Muscle layer of duodenum (tissue), 2 donors: ENCODE measurements at regions not wholly inside any gene's neighbourhood (a gene's known extent, or its start where the extent isn't known, plus 50 kb on each side); places are given as distances from the start of the nearest gene placed in this dataset.

Experiments used
- H3K27ac ChIP-seq: one replicate; pipeline ENCODE4 v1.7.0; 2013; ENCODE audit warnings: mild to moderate bottlenecking, low read length
- H3K27me3 ChIP-seq: one replicate; pipeline ENCODE4 v1.7.0; 2013; ENCODE audit warnings: low read depth, mild to moderate bottlenecking, control low read depth, low read length
- H3K36me3 ChIP-seq, 2 donors: one replicate each; pipeline ENCODE4 v1.7.0; 2013; ENCODE audit warnings: low read length in 2 of 2, control low read depth in 1 of 2, mild to moderate bottlenecking in 1 of 2; ENCODE audit not compliant: insufficient read depth in 2 of 2, control insufficient read depth in 1 of 2
- H3K4me1 ChIP-seq, 2 donors: one replicate each; pipeline ENCODE4 v1.7.0; 2013; ENCODE audit warnings: low read length in 2 of 2, mild to moderate bottlenecking in 2 of 2, control low read depth in 1 of 2, moderate library complexity in 1 of 2; ENCODE audit not compliant: insufficient read depth in 2 of 2, control insufficient read depth in 1 of 2
- H3K4me3 ChIP-seq, 2 donors: one replicate each; pipeline ENCODE4 v1.7.0; 2013; ENCODE audit warnings: low read length in 2 of 2, low read depth in 1 of 2, mild to moderate bottlenecking in 1 of 2
- H3K9me3 ChIP-seq, 2 donors: one replicate each; pipeline ENCODE4 v1.7.0; 2013; ENCODE audit warnings: low read length in 2 of 2, control low read depth in 1 of 2, mild to moderate bottlenecking in 1 of 2; ENCODE audit not compliant: control insufficient read depth in 1 of 2
- donor health status: healthy.

- no peaks in the 10 kb centered on the region for H3K9me3 ChIP-seq
- H3K4me1 ChIP-seq, result no peaks in the 10 kb centered on the region
- H3K36me3 ChIP-seq, result no peaks in the 10 kb centered on the region
- no peak overlapping the region for H3K4me3 ChIP-seq
- H3K27ac ChIP-seq, result no peak overlapping the region
- no peaks in the 10 kb centered on the region for H3K27me3 ChIP-seq
Observed at GRCh38 chr4:134019657-134020056, 181.9 kb downstream of the PABPC4L start.

DNA sequence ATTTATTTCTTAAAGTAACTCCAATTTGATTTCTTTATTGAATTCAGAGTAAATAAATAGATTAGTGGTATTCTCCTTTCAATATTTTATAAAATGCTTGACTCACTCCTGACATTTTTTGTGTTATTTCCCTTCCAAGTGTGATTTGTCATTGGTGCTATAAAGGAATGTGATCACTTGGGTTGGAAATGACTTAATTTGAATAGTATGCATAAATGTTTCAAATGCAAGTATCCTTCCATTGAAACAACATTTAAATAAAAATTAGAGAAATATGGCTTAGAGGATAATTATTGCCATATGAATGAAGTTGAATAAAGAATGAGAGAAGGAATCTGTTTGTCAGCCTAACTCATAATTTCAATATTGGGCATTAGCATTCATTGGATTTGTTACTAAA is 182.7 kb downstream of the PABPC4L start:
- H3K36me3 ChIP-seq, result no peaks in the 10 kb centered on the region
- H3K4me3 ChIP-seq, result no peak overlapping the region
- no peak overlapping the region for H3K27ac ChIP-seq
- H3K27me3 ChIP-seq, result no peaks in the 10 kb centered on the region
- H3K9me3 ChIP-seq, result no peaks in the 10 kb centered on the region
- no peaks in the 10 kb centered on the region for H3K4me1 ChIP-seq

GRCh38 chr4:134001057-134001456 is 200.5 kb downstream of the PABPC4L start:
- no peak overlapping the region for H3K4me3 ChIP-seq
- H3K36me3 ChIP-seq, result no peaks in the 10 kb centered on the region
- H3K4me1 ChIP-seq, result no peaks in the 10 kb centered on the region
- H3K9me3 ChIP-seq, result no peaks in the 10 kb centered on the region
- no peak overlapping the region for H3K27ac ChIP-seq
- no peaks in the 10 kb centered on the region for H3K27me3 ChIP-seq

GRCh38 chr4:133997436-133997835 is 204.2 kb downstream of the PABPC4L start:
- Histone ChIP-seq H3K36me3 (no peaks in the 10 kb centered on the region), H3K27me3 (no peaks in the 10 kb centered on the region), H3K9me3 (no peaks in the 10 kb centered on the region), H3K4me1 (no peaks in the 10 kb centered on the region), H3K27ac (no peak overlapping the region), H3K4me3 (no peak overlapping the region)

GRCh38 chr4:133996431-133997121 is 205.0 kb downstream of the PABPC4L start:
- Histone ChIP-seq H3K4me3 (no peak overlapping the region), H3K27ac (no peak overlapping the region), H3K27me3 (no peaks in the 10 kb centered on the region), H3K36me3 (no peaks in the 10 kb centered on the region), H3K9me3 (no peaks in the 10 kb centered on the region), H3K4me1 (no peaks in the 10 kb centered on the region)

- Histone ChIP-seq H3K9me3 (peaks cover 0 to 3% of the 10 kb centered on the region in 2 donors), H3K4me3 (no peak overlapping the region), H3K4me1 (no peaks in the 10 kb centered on the region), H3K27ac (no peak overlapping the region), H3K27me3 (no peaks in the 10 kb centered on the region), H3K36me3 (no peaks in the 10 kb centered on the region)
Observed at GRCh38 chr4:133995243-133995960, 206.2 kb downstream of the PABPC4L start.

DNA sequence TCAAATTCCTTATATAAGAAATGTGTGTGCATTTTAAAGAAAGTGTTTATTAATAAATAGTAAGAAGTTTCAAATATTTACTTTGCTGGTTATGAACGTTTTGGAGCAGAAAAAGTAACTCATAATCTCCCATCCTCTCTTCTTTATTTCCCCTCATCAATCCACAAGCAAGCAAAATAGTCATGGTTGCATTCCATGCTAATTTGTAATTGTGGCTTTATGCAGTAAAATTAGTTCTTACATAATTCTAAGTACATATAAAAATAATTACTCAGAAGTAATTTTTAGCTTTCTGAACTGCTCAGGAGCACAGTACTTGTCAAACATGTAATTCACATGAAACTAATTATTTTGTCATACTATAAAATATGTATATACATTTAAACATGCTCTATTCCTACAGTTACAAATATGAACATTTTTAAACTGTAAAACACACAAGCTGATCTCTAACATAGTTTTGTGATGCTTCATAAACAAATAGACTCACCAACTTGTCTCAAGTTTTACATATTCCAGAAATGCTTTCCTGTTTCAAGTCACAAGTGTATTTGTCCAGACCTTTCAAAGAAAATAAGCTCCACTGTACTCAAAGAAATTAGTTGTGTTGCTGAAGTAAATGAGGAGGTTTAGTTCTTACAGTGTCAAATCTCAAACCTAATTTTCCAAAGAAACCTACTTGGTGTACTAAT is 218.9 kb downstream of the PABPC4L start:
- Histone ChIP-seq H3K27me3 (no peaks in the 10 kb centered on the region), H3K27ac (no peak overlapping the region), H3K9me3 (no peaks in the 10 kb centered on the region), H3K4me3 (no peak overlapping the region), H3K36me3 (no peaks in the 10 kb centered on the region), H3K4me1 (no peaks in the 10 kb centered on the region)

- H3K27me3 ChIP-seq, result no peaks in the 10 kb centered on the region
- H3K9me3 ChIP-seq, result no peaks in the 10 kb centered on the region
- no peak overlapping the region for H3K4me3 ChIP-seq
- no peaks in the 10 kb centered on the region for H3K4me1 ChIP-seq
- no peak overlapping the region for H3K27ac ChIP-seq
- no peaks in the 10 kb centered on the region for H3K36me3 ChIP-seq
Observed at GRCh38 chr4:133981327-133981726, 220.3 kb downstream of the PABPC4L start.

- no peaks in the 10 kb centered on the region for H3K4me1 ChIP-seq
- H3K27me3 ChIP-seq, result no peaks in the 10 kb centered on the region
- no peak overlapping the region for H3K27ac ChIP-seq
- H3K36me3 ChIP-seq, result no peaks in the 10 kb centered on the region
- no peaks in the 10 kb centered on the region for H3K9me3 ChIP-seq
- H3K4me3 ChIP-seq, result no peak overlapping the region
Observed at GRCh38 chr4:133972586-133972985, 229.0 kb downstream of the PABPC4L start.

- no peaks in the 10 kb centered on the region for H3K27me3 ChIP-seq
- no peaks in the 10 kb centered on the region for H3K36me3 ChIP-seq
- no peak overlapping the region for H3K4me3 ChIP-seq
- peaks cover 0 to 5% of the 10 kb centered on the region in 2 donors for H3K9me3 ChIP-seq
- H3K27ac ChIP-seq, result no peak overlapping the region
- H3K4me1 ChIP-seq, result no peaks in the 10 kb centered on the region
Observed at GRCh38 chr4:133969202-133969848, 232.3 kb downstream of the PABPC4L start.

- H3K27ac ChIP-seq, result no peak overlapping the region
Observed at GRCh38 chr4:133968174-133968573, 233.4 kb downstream of the PABPC4L start.

More at GRCh38 chr4:133968174-133968573, 233.4 kb downstream of the PABPC4L start:
- peaks cover 0 to 6% of the 10 kb centered on the region in 2 donors for H3K9me3 ChIP-seq
- H3K36me3 ChIP-seq, result no peaks in the 10 kb centered on the region
- no peaks in the 10 kb centered on the region for H3K27me3 ChIP-seq
- H3K4me3 ChIP-seq, result no peak overlapping the region
- H3K4me1 ChIP-seq, result no peaks in the 10 kb centered on the region
